Ishikawa (cell line): ENCODE measurements at regions not wholly inside any gene's neighbourhood (a gene's known extent, or its start where the extent isn't known, plus 50 kb on each side); places are given as distances from the start of the nearest gene placed in this dataset.

ENCODE experiments used
- CEBPB ChIP-seq: IDR thresholded peaks from 2 replicates; pipeline ENCODE4 v1.6.1; 2012
- CREB1 ChIP-seq: IDR thresholded peaks from 2 replicates; pipeline ENCODE4 v1.6.1; 2012; ENCODE audit warnings: low read depth
- EGR1 ChIP-seq: IDR thresholded peaks from 2 replicates; pipeline ENCODE4 v1.6.1; 2012
- EP300 ChIP-seq: IDR thresholded peaks from 2 replicates; pipeline ENCODE4 v1.6.1; 2012; ENCODE audit warnings: borderline replicate concordance
- FOXM1 ChIP-seq: IDR thresholded peaks from 2 replicates; pipeline ENCODE4 v1.6.1; 2012; ENCODE audit warnings: low read depth, borderline replicate concordance
- NFIC ChIP-seq: IDR thresholded peaks from 2 replicates; pipeline ENCODE4 v1.6.1; 2012
- RAD21 ChIP-seq: IDR thresholded peaks from 2 replicates; pipeline ENCODE4 v1.6.1; 2012; ENCODE audit warnings: low read depth
- TAF1 ChIP-seq: IDR thresholded peaks from 2 replicates; pipeline ENCODE4 v1.6.1; 2012; ENCODE audit warnings: low read depth, mild to moderate bottlenecking
- TCF12 ChIP-seq: IDR thresholded peaks from 2 replicates; pipeline ENCODE4 v1.6.1; 2012; ENCODE audit warnings: low read depth
- TEAD4 ChIP-seq: IDR thresholded peaks from 2 replicates; pipeline ENCODE4 v1.6.1; 2012
- USF1 ChIP-seq: IDR thresholded peaks from 2 replicates; pipeline ENCODE4 v1.6.1; 2012
- YY1 ChIP-seq: IDR thresholded peaks from 2 replicates; pipeline ENCODE4 v1.6.1; 2012; ENCODE audit warnings: low read depth
- ZBTB7A ChIP-seq: IDR thresholded peaks from 2 replicates; pipeline ENCODE4 v1.6.1; 2012; ENCODE audit warnings: low read depth
- TF ChIP-seq, protein P1 (sequence below): IDR thresholded peaks from 2 replicates; pipeline ENCODE4 v1.6.1; 2012; ENCODE audit warnings: low read depth, mild to moderate bottlenecking
- TF ChIP-seq, protein P2 (sequence below): IDR thresholded peaks from 2 replicates; pipeline ENCODE4 v1.6.1; 2012

- TF ChIP-seq CREB1 = no peak
- TF ChIP-seq USF1 = no peak
- TF ChIP-seq ZBTB7A = no peak
- no peak for TF ChIP-seq EGR1
- no peak for TF ChIP-seq FOXM1
- TF ChIP-seq, protein P1, sequence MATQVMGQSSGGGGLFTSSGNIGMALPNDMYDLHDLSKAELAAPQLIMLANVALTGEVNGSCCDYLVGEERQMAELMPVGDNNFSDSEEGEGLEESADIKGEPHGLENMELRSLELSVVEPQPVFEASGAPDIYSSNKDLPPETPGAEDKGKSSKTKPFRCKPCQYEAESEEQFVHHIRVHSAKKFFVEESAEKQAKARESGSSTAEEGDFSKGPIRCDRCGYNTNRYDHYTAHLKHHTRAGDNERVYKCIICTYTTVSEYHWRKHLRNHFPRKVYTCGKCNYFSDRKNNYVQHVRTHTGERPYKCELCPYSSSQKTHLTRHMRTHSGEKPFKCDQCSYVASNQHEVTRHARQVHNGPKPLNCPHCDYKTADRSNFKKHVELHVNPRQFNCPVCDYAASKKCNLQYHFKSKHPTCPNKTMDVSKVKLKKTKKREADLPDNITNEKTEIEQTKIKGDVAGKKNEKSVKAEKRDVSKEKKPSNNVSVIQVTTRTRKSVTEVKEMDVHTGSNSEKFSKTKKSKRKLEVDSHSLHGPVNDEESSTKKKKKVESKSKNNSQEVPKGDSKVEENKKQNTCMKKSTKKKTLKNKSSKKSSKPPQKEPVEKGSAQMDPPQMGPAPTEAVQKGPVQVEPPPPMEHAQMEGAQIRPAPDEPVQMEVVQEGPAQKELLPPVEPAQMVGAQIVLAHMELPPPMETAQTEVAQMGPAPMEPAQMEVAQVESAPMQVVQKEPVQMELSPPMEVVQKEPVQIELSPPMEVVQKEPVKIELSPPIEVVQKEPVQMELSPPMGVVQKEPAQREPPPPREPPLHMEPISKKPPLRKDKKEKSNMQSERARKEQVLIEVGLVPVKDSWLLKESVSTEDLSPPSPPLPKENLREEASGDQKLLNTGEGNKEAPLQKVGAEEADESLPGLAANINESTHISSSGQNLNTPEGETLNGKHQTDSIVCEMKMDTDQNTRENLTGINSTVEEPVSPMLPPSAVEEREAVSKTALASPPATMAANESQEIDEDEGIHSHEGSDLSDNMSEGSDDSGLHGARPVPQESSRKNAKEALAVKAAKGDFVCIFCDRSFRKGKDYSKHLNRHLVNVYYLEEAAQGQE = no peak
- no peak for TF ChIP-seq EP300
- no peak for TF ChIP-seq NFIC
Observed at GRCh38 chr2:217612920-217613319, 389.9 kb downstream of the TNS1 start.

DNA sequence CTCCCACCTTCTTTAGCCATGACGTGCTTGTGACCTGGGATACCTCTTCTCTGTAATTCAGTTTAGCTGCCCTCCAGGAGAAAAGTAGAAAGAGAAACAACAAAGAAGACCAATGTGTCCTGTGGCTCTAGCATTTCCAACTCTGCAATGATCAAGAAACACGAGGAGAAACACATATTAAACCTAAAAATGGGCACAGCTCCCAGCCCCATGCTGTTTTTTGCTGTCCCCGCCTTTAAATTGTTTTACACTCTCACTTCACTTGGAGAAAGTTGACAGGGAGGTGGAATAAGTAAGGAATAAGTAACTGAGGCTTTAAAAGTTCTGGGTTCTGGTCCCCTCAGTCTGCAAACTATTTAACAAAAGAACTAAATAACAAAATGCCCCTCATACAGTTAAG is 390.6 kb downstream of the TNS1 start:
- TF ChIP-seq YY1 (no peak), USF1 (no peak), TEAD4 (no peak), FOXM1 (no peak), EGR1 (no peak), ZBTB7A (no peak), TCF12 (no peak), RAD21 (no peak), TAF1 (no peak), CEBPB (no peak)
- TF ChIP-seq, protein P1 = no peak
- TF ChIP-seq, protein P2, sequence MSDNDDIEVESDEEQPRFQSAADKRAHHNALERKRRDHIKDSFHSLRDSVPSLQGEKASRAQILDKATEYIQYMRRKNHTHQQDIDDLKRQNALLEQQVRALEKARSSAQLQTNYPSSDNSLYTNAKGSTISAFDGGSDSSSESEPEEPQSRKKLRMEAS = no peak

GRCh38 chr2:217611626-217612127 is 391.1 kb downstream of the TNS1 start:
- no peak for TF ChIP-seq FOXM1
- TF ChIP-seq, protein P1 = peak; percentile 56

GRCh38 chr2:217611056-217611455 is 391.7 kb downstream of the TNS1 start:
- no peak for TF ChIP-seq TAF1
- no peak for TF ChIP-seq FOXM1
- TF ChIP-seq, protein P1 = no peak
- TF ChIP-seq EP300 = no peak
- TF ChIP-seq, protein P2 = no peak
- TF ChIP-seq YY1 = no peak
- TF ChIP-seq TEAD4 = no peak
- no peak for TF ChIP-seq ZBTB7A
- TF ChIP-seq EGR1 = no peak
- no peak for TF ChIP-seq USF1
- no peak for TF ChIP-seq CEBPB
- TF ChIP-seq TCF12 = no peak
- no peak for TF ChIP-seq RAD21
- no peak for TF ChIP-seq CREB1
